NCI-H1436 treated with DMSO at 0.1 percent for 48 hours (cell line): ENCODE measurements at regions not wholly inside any gene's neighbourhood (a gene's known extent, or its start where the extent isn't known, plus 50 kb on each side); places are given as distances from the start of the nearest gene placed in this dataset.
"Not testable (repeated sequence)": the region's sequence is repeated elsewhere in the genome, so short reads cannot be mapped to it uniquely, and the experiment has no call there.

ENCODE experiments used
- DNase-seq: peaks from one replicate; lab custom pipeline; 2025; lab: John Stamatoyannopoulos, UW

DNA sequence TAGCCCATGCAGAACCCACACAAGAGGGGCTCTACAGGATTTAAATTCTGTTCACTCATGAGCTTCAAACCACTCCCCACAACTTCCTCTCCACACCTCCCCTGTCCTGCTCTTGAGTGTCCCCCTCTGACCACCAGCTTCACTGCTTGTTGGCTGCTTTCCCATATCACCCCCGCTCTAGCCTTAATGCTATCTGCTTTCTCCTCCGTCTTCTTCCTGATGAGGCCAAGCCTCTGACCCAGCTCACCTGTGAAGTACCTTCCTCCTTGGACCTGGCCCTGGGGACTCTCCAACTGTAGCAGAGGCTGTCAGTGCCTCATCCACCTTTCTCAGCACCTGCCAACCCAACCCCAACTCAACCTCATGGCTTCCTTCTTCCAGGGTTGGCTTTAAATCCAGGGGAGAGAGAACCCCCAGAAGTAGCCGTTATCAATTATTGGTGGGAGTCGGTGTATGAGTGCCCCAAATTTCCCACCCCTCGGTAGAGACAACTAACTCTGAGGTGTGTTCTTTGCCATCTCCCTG lies 174.8 kb downstream of the MINAR1 start:
- DNase-seq = no peak

- DNase-seq = no peak
Measured at GRCh38 chr15:79608066-79608864, 176.1 kb downstream of the MINAR1 start.

- DNase-seq = no peak
Measured at GRCh38 chr15:79609506-79609905, 177.4 kb downstream of the MINAR1 start.

DNA sequence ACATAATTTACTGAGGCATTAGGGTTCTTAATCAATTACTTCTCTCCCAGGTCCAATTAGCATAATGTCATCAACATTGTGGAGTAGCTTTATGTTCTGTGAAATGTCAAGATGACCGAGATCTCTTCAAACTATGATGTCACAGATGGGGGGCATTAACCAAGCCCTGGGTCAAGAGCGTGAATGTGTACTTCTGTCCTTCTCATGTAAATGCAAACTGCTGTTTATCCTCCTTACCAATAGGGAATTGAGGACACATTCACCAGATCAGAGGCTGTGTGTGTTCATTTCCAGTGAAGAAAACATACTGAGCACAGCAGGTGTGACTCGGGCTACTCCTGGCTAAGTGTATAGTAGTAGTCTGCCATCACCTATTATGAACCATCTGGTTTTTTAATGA lies 177.9 kb downstream of the MINAR1 start:
- no peak for DNase-seq

- no peak for DNase-seq
Measured at GRCh38 chr15:79615754-79616153, 183.6 kb downstream of the MINAR1 start.

GRCh38 chr15:79617071-79617470 lies 184.9 kb downstream of the MINAR1 start:
- no peak for DNase-seq

DNA sequence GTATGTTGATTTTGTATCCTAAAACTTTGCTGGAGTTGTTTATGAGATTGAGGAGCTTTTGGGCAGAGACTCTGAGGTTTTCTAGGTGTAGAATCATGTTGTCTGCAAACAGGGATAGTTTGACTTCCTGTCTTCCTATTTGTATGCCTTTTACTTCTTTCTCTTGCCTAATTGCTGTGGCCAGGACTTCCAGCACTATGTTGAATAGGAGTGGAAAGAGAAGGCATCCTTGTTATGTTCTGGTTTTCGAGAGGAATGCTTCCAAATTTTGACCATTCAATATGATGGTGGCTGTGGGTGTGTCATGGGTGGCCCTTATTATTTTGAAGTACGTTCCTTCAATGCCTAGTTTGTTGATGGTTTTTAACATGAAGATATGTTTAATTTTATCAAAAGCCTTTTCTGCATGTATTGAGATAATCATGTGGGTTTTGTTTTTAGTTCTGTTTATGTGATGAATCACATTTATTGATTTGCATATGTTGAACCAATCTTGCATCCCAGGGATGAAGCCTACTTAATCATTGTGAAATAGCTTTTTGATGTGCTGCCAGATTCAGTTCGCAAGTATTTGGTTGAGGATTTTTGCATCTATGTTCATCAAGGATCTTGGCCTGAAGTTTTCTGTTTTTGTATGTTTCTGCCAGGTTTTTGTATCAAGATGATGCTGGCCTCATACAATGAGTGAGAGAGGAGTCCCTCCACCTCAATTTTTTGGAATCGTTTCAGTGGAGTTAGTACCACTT lies 188.1 kb downstream of the MINAR1 start:
- no peak for DNase-seq

GRCh38 chr15:79621805-79622204 lies 189.7 kb downstream of the MINAR1 start:
- not testable (repeated sequence) for DNase-seq

DNA sequence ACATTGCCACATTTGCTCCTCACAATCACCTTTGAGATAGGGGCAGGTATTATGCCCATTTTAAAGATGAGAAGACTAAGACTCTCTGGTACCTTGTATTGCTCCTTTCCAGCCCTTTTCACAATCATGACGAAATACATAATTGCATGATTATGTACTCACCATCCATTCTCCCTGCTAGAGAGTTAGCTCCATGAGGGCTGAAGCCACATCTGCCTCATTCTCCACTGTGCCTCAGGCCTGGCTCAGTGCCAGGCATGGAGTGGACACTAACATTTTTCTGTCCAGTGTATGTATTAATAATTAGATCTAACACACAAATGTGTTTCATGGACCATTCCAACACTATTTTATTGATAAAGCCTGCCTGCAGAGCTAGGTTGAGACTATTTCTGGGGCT lies 191.4 kb downstream of the MINAR1 start:
- no peak for DNase-seq

GRCh38 chr15:79629687-79630086 lies 197.6 kb downstream of the MINAR1 start:
- no peak for DNase-seq

- no peak for DNase-seq
Measured at GRCh38 chr15:79632457-79632856, 200.3 kb downstream of the MINAR1 start.

- DNase-seq = no peak
Measured at GRCh38 chr15:79635149-79635771, 203.1 kb downstream of the MINAR1 start.

GRCh38 chr15:79635897-79636561 lies 203.9 kb downstream of the MINAR1 start:
- no peak for DNase-seq

GRCh38 chr15:79640206-79640605 lies 208.1 kb downstream of the MINAR1 start:
- no peak for DNase-seq

DNA sequence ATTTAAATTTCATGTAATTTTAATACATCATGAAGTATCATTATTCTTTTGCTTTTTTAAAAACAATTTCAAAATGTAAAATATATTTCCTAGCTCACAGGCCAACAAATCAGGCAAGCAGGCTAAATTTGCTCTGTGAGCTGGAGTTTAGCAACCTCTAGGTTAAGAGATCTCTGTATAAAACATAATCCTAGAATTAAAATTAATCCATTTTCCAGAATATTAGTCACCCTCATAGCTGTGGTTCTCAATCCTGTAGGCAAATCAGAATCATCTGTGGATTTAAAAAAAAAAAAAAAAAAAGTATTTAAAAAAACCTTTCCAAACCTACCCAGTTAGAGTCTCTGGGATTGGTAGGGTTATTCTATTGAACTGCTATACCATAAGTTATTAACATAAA lies 209.7 kb downstream of the MINAR1 start:
- no peak for DNase-seq

DNA sequence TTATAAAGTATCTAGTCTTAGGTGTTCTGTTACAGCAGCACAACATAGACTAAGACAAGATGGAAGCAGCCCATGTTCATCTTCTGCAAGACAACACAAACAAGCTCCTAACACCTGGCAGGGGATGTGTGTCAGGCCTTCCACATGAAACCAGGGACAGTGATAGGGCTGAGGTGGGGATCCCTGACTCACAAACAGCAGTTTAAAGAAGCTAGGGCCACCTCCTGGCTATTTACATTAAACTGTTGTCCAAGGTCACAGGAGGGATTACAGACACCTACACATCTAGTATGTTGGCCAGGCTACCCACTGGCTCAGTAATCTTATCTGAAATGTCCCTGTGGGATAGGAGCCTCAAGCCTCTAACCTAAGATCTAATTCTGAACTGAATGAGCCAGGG lies 211.3 kb downstream of the MINAR1 start:
- no peak for DNase-seq

DNA sequence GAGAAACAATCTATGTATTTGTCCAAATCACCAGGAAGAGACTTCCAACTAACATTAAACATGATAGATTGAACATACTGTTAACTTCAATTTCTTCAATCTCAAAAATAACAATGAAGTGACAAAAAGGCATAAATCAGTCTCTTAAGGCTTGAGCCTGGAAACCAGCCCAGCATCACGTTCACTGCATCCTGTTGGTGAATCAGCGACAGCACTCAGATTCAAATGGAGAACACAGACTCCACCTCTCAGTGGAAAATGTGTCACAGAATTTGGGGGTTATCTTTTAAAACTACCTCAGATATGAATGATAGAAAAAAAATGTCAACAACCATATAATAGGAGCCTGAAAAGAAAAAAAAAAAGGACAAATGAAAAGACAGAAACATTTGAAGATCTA lies 212.0 kb downstream of the MINAR1 start:
- no peak for DNase-seq

GRCh38 chr15:79652972-79653371 lies 220.8 kb downstream of the MINAR1 start:
- DNase-seq = not testable (repeated sequence)

DNA sequence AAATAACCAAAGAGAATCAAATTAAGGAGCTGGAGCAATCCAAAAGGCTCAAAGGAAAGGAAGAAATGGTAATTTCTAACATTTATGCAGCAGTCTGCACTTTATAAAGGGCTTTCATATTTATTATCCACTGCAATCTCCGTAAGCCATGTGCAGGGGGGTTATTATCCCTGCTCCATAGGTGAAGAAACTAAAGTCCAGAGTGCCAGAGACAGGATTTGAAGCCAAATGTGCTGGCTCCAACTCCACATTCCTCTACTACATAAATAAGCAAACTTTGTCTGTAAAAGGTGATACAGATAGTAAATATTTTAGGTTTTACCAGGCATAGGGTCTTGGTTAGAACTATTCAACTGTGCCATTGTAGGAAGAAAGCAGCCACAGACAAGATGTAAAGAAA lies 221.4 kb downstream of the MINAR1 start:
- no peak for DNase-seq

GRCh38 chr15:79656151-79657000 lies 224.2 kb downstream of the MINAR1 start:
- no peak for DNase-seq

DNA sequence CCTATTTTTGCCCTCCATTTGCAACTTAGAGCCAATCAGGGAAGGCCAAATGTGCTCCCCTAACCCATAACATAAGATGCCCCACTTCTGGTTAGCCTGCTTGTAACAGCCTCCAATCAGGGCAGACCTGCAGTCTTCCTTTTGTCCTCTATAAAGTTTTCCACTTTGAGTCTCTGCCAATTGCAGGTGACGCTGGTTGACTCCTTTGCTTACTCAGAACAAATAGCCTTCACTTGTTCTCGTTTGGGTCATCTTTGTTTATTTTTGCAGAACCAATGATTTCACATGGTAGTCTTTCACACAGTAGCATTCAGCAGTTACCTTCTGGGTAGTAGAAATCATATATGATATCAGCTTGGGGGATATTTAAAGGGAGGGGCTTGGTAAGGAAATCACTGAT lies 225.6 kb downstream of the MINAR1 start:
- no peak for DNase-seq
